DOHH2 (cell line): ENCODE measurements at regions not wholly inside any gene's neighbourhood (a gene's known extent, or its start where the extent isn't known, plus 50 kb on each side); places are given as distances from the start of the nearest gene placed in this dataset.
A peak's percentile ranks its signal among the peaks of the same experiment; 100 is the strongest.

ENCODE experiments used
- H3F3A ChIP-seq: fragments of 200-600 bp; sonication (generic), shearing (Covaris generic); 2 replicates; pipeline ENCODE4 v1.6.0; 2016; ENCODE audit warnings: antibody characterized with exemption, mild to moderate bottlenecking; ENCODE audit not compliant: control insufficient read depth, insufficient read depth
- H3K27ac ChIP-seq: fragments of 200-600 bp; sonication (generic); 2 replicates; pipeline ENCODE4 v1.5.1; 2014; ENCODE audit warnings: low read depth, mild to moderate bottlenecking, low read length, moderate library complexity
- H3K27me3 ChIP-seq: fragments of 200-600 bp; sonication (generic); 2 replicates; pipeline ENCODE4 v1.6.1; 2014; ENCODE audit warnings: mild to moderate bottlenecking, low read length, mixed read lengths; ENCODE audit not compliant: control insufficient read depth
- H3K36me3 ChIP-seq: fragments of 200-600 bp; sonication (generic); 2 replicates; pipeline ENCODE4 v1.6.1; 2014; ENCODE audit warnings: mild to moderate bottlenecking, low read length, moderate library complexity, mixed read lengths; ENCODE audit not compliant: control insufficient read depth
- H3K4me1 ChIP-seq: fragments of 200-600 bp; sonication (generic); 2 replicates; pipeline ENCODE4 v1.6.1; 2014; ENCODE audit warnings: mild to moderate bottlenecking, low read length, mixed read lengths; ENCODE audit not compliant: control insufficient read depth
- H3K4me2 ChIP-seq: fragments of 200-600 bp; sonication (generic); 2 replicates; pipeline ENCODE4 v1.6.0; 2014; ENCODE audit warnings: mild to moderate bottlenecking, low read length, moderate library complexity
- H3K4me3 ChIP-seq: fragments of 200-600 bp; sonication (generic); 2 replicates; pipeline ENCODE4 v1.5.1; 2014; ENCODE audit warnings: mild to moderate bottlenecking, low read length, mixed read lengths
- H3K79me2 ChIP-seq: fragments of 200-600 bp; sonication (generic); 2 replicates; pipeline ENCODE4 v1.6.1; 2014; ENCODE audit warnings: mild to moderate bottlenecking, low read length, mixed read lengths; ENCODE audit not compliant: control insufficient read depth
- H3K9me2 ChIP-seq: fragments of 200-600 bp; sonication (generic); replicated peaks from 2 replicates; pipeline ENCODE4 v1.6.1; 2014; ENCODE audit warnings: mild to moderate bottlenecking, low read length, mixed read lengths; ENCODE audit not compliant: control insufficient read depth
- H3K9me3 ChIP-seq: fragments of 200-600 bp; sonication (generic); 2 replicates; pipeline ENCODE4 v1.6.1; 2014; ENCODE audit warnings: antibody characterized with exemption, low read length, mixed read lengths; ENCODE audit not compliant: control insufficient read depth, insufficient read depth
- H4K20me1 ChIP-seq: fragments of 200-600 bp; sonication (generic); 2 replicates; pipeline ENCODE4 v1.6.0; 2014; ENCODE audit warnings: low read depth, mild to moderate bottlenecking, antibody characterized with exemption, low read length, moderate library complexity; ENCODE audit not compliant: control insufficient read depth, insufficient read depth
- CTCF ChIP-seq: fragments of 200-600 bp; sonication (generic); IDR thresholded peaks from one replicate; pipeline ENCODE4 v1.5.1; 2014; ENCODE audit warnings: antibody characterized with exemption, mild to moderate bottlenecking, low read depth, low read length; ENCODE audit not compliant: poor library complexity, severe bottlenecking
- EZH2phosphoT487 ChIP-seq: fragments of 200-600 bp; sonication (generic); IDR thresholded peaks from 2 replicates; pipeline ENCODE4 v1.6.1; 2017; ENCODE audit warnings: borderline replicate concordance, mild to moderate bottlenecking, antibody characterized with exemption, low read length, moderate library complexity, mixed read lengths

GRCh38 chr9:105151686-105151995 is 92.8 kb upstream of the SLC44A1 start:
- no peaks in the 10 kb centered on the region for H3K9me2 ChIP-seq
- H3K4me3 ChIP-seq = no peak overlapping the region
- no peaks in the 10 kb centered on the region for H3K9me3 ChIP-seq
- H4K20me1 ChIP-seq = no peaks in the 10 kb centered on the region
- no peak overlapping the region for H3K27ac ChIP-seq
- TF ChIP-seq CTCF (no peak), EZH2phosphoT487 (no peak)
- H3K4me1 ChIP-seq = peaks cover 10% of the 10 kb centered on the region
- H3K79me2 ChIP-seq = no peaks in the 10 kb centered on the region
- H3K36me3 ChIP-seq = no peaks in the 10 kb centered on the region
- no peak overlapping the region for H3K4me2 ChIP-seq
- H3K27me3 ChIP-seq = no peaks in the 10 kb centered on the region
- H3F3A ChIP-seq = no peaks in the 10 kb centered on the region

- Histone ChIP-seq H3K79me2 (no peaks in the 10 kb centered on the region), H3K4me3 (no peak overlapping the region), H3K4me1 (peaks cover 13% of the 10 kb centered on the region), H3F3A (no peaks in the 10 kb centered on the region), H3K27me3 (no peaks in the 10 kb centered on the region), H3K4me2 (no peak overlapping the region), H3K36me3 (no peaks in the 10 kb centered on the region), H3K27ac (no peak overlapping the region), H3K9me2 (no peaks in the 10 kb centered on the region), H3K9me3 (no peaks in the 10 kb centered on the region), H4K20me1 (no peaks in the 10 kb centered on the region)
- TF ChIP-seq EZH2phosphoT487 (no peak), CTCF (no peak)
Measured at GRCh38 chr9:105154723-105155191, 89.7 kb upstream of the SLC44A1 start.

- H3K4me2 ChIP-seq = no peak overlapping the region
- no peaks in the 10 kb centered on the region for H3K9me3 ChIP-seq
- H4K20me1 ChIP-seq = no peaks in the 10 kb centered on the region
- H3K36me3 ChIP-seq = no peaks in the 10 kb centered on the region
- H3K9me2 ChIP-seq = no peaks in the 10 kb centered on the region
- no peaks in the 10 kb centered on the region for H3K79me2 ChIP-seq
- H3K27me3 ChIP-seq = 0 out of 2 replicates have a peak, but pooled peaks cover 4% of the 10 kb centered on the region
- H3F3A ChIP-seq = no peaks in the 10 kb centered on the region
- no peak overlapping the region for H3K27ac ChIP-seq
- peak; percentile 58 for TF ChIP-seq CTCF
- TF ChIP-seq EZH2phosphoT487 = no peak
- no peak overlapping the region for H3K4me3 ChIP-seq
- H3K4me1 ChIP-seq = peaks cover 8% of the 10 kb centered on the region; the same call in 1 of the 2 replicates
Measured at GRCh38 chr9:105157171-105157583, 87.3 kb upstream of the SLC44A1 start.

- no peaks in the 10 kb centered on the region for H4K20me1 ChIP-seq
- H3K79me2 ChIP-seq = no peaks in the 10 kb centered on the region
- 0 out of 2 replicates have a peak, but pooled peaks cover 6% of the 10 kb centered on the region for H3K27me3 ChIP-seq
- H3K4me2 ChIP-seq = no peak overlapping the region
- no peaks in the 10 kb centered on the region for H3K36me3 ChIP-seq
- TF ChIP-seq EZH2phosphoT487 (no peak), CTCF (no peak)
- H3K9me2 ChIP-seq = no peaks in the 10 kb centered on the region
- peaks cover 8% of the 10 kb centered on the region; the same call in 1 of the 2 replicates for H3K4me1 ChIP-seq
- no peak overlapping the region for H3K27ac ChIP-seq
- H3K4me3 ChIP-seq = no peak overlapping the region
- no peaks in the 10 kb centered on the region for H3K9me3 ChIP-seq
- H3F3A ChIP-seq = no peaks in the 10 kb centered on the region
Measured at GRCh38 chr9:105158020-105158419, 86.4 kb upstream of the SLC44A1 start.
